BLaER1 (cell line): ENCODE measurements at regions not wholly inside any gene's neighbourhood (a gene's known extent, or its start where the extent isn't known, plus 50 kb on each side); places are given as distances from the start of the nearest gene placed in this dataset.
"Not testable (repeated sequence)": the region's sequence is repeated elsewhere in the genome, so short reads cannot be mapped to it uniquely, and the experiment has no call there.

Experiments used
- H3K27ac ChIP-seq: shearing (Covaris generic); formaldehyde crosslinking; 2 replicates; pipeline ENCODE4 v1.8.1; 2022
- H3K27me3 ChIP-seq: shearing (Covaris generic); formaldehyde crosslinking; 2 replicates; pipeline ENCODE4 v1.8.1; 2022
- H3K36me3 ChIP-seq: shearing (Covaris generic); formaldehyde crosslinking; 2 replicates; pipeline ENCODE4 v1.8.1; 2022
- H3K4me1 ChIP-seq: shearing (Covaris generic); formaldehyde crosslinking; 2 replicates; pipeline ENCODE4 v1.8.1; 2022
- H3K4me2 ChIP-seq: shearing (Covaris generic); formaldehyde crosslinking; 2 replicates; pipeline ENCODE4 v1.8.1; 2022
- H3K4me3 ChIP-seq: shearing (Covaris generic); formaldehyde crosslinking; 2 replicates; pipeline ENCODE4 v1.8.1; 2022
- H3K9ac ChIP-seq: shearing (Covaris generic); formaldehyde crosslinking; 2 replicates; pipeline ENCODE4 v1.8.1; 2022
- H3K9me3 ChIP-seq: shearing (Covaris generic); formaldehyde crosslinking; 2 replicates; pipeline ENCODE4 v1.8.1; 2022
- H4K20me1 ChIP-seq: shearing (Covaris generic); formaldehyde crosslinking; 2 replicates; pipeline ENCODE4 v1.8.1; 2022
- Cebpa-rat ChIP-seq: shearing (Covaris generic); IDR thresholded peaks from 2 replicates; pipeline ENCODE4 v1.8.1; 2022

DNA sequence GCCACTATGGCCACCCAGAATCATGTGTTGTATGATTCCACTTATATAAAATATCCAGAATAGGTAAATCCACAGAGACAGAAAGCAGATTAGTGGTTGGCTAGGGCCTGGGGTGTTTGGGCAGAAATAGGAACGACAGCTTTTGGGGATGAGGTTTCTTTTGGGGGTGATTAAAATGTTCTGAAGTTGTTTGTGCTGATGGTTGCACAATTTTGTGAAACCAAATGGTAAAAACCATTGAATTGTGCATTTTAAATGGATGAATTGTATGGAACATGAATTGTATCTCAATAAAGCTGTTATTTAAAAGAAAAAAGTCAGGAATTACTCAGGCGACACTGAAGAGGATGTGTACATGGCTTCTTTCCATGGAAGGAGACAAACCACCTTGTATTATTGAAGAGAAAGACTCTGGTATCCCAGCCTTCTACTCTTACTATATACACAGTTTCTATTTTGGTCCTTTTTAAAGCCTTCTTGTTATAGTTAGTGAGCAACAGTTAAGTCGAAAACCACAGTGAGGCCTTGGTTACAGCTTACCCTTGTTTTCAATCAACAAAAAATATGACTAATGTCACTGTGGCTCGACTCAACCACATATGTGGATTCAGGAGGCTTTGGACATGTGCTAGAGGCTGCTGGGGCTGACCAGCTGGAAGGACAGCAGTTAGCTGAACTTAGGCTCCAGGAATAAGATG, 57.1 kb upstream of the KMT2E start:
- TF ChIP-seq Cebpa-rat: no peak
- Histone ChIP-seq H3K9ac (peak overlapping the region; percentile 59; the same call in 1 of the 2 replicates), H3K36me3 (peaks cover 32% of the 10 kb centered on the region), H3K4me2 (peak overlapping the region; percentile 77), H3K27ac (peak overlapping the region; percentile 80), H4K20me1 (peaks cover 40% of the 10 kb centered on the region; the same call in 1 of the 2 replicates), H3K4me3 (no peak overlapping the region), H3K4me1 (peaks cover 70% of the 10 kb centered on the region), H3K27me3 (no peaks in the 10 kb centered on the region), H3K9me3 (peaks cover 9% of the 10 kb centered on the region)

GRCh38 chr7:104958371-104958865, 55.6 kb upstream of the KMT2E start:
- Histone ChIP-seq H3K36me3 (peaks cover 33% of the 10 kb centered on the region), H4K20me1 (peaks cover 32% of the 10 kb centered on the region; the same call in 1 of the 2 replicates), H3K27ac (peak overlapping the region; percentile 38), H3K9ac (no peak overlapping the region), H3K4me3 (no peak overlapping the region), H3K4me2 (peak overlapping the region; percentile 77; the same call in 1 of the 2 replicates), H3K9me3 (peaks cover 16% of the 10 kb centered on the region), H3K27me3 (no peaks in the 10 kb centered on the region), H3K4me1 (peaks cover 58% of the 10 kb centered on the region)
- TF ChIP-seq Cebpa-rat: no peak

GRCh38 chr7:104959483-104959882, 54.5 kb upstream of the KMT2E start:
- Histone ChIP-seq H3K4me1 (peaks cover 57% of the 10 kb centered on the region), H3K9me3 (peaks cover 27% of the 10 kb centered on the region), H3K36me3 (peaks cover 37% of the 10 kb centered on the region), H4K20me1 (peaks cover 23% of the 10 kb centered on the region; the same call in 1 of the 2 replicates)
- H3K27me3 ChIP-seq, H3K9ac ChIP-seq, H3K27ac ChIP-seq, H3K4me3 ChIP-seq, H3K4me2 ChIP-seq: not testable (repeated sequence)

DNA sequence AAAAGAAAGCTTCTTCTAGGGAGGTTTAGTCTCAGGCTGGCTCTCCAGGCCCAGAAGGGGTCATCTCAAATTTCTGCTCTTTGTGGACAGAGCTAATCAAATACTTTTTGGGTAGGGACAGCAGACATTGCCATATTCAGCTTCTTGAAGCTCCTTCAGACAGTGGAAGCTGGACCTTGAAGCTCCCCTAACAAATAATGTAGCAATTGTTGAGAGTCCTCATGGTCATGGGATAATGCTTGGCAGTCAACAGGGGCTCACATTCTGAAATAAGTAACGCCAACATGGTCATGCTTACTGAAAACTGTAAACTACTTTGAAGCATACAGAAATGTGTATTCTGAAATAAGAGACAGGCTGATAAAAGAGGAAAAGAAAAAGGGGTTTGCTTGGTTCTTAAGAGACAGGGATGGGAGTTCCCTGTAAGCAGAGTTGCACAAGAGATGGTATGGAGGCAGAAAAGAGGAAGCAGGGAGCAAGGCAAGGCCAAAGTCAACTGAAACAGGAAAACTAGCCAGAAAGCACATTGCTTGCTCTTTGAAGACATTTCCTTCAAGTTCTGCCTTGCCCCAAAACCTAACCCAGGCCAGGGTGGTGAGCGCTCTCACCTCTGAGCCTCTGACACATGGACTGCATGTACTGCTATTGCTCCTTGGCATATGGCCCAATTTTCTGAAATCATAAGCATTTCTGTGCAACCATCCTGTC, 53.1 kb upstream of the KMT2E start:
- H3K9me3 ChIP-seq: peaks cover 34% of the 10 kb centered on the region
- peaks cover 47% of the 10 kb centered on the region for H3K4me1 ChIP-seq
- H3K27ac ChIP-seq: peak overlapping the region; percentile 60
- peak; percentile 80 for TF ChIP-seq Cebpa-rat
- peak overlapping the region; percentile 45 for H3K9ac ChIP-seq
- peaks cover 51% of the 10 kb centered on the region for H3K36me3 ChIP-seq
- no peak overlapping the region for H3K4me3 ChIP-seq
- peak overlapping the region; percentile 40 for H3K4me2 ChIP-seq
- peaks cover 18% of the 10 kb centered on the region; the same call in 1 of the 2 replicates for H4K20me1 ChIP-seq
- no peaks in the 10 kb centered on the region for H3K27me3 ChIP-seq

DNA sequence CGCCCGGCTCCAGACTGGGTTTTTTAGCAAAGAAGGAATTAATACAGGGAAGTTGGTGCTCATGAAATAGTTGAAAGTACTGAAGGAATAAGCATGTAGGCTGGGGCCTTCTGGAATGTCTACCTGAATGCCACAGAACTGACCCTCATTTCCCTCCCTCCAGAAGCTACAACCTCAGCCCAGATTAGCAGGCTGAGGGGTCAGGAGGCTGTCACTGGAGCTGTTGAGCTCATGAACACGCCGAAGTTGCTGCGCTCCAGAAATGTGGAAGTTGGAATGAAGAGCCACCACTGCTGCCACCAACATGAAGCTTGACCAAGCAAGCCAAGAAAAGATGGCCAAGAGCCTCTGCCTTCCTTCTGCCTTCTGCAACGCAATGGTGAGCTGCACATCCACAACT, 52.2 kb upstream of the KMT2E start:
- H3K4me1 ChIP-seq: peaks cover 38% of the 10 kb centered on the region
- no peak overlapping the region for H3K4me3 ChIP-seq
- peak overlapping the region; percentile 60; the same call in 1 of the 2 replicates for H3K27ac ChIP-seq
- H3K36me3 ChIP-seq: peaks cover 60% of the 10 kb centered on the region
- peaks cover 20% of the 10 kb centered on the region; the same call in 1 of the 2 replicates for H4K20me1 ChIP-seq
- H3K27me3 ChIP-seq: no peaks in the 10 kb centered on the region
- H3K9me3 ChIP-seq: peaks cover 34% of the 10 kb centered on the region
- peak overlapping the region; percentile 40 for H3K4me2 ChIP-seq
- H3K9ac ChIP-seq: no peak overlapping the region
- TF ChIP-seq Cebpa-rat: no peak

DNA sequence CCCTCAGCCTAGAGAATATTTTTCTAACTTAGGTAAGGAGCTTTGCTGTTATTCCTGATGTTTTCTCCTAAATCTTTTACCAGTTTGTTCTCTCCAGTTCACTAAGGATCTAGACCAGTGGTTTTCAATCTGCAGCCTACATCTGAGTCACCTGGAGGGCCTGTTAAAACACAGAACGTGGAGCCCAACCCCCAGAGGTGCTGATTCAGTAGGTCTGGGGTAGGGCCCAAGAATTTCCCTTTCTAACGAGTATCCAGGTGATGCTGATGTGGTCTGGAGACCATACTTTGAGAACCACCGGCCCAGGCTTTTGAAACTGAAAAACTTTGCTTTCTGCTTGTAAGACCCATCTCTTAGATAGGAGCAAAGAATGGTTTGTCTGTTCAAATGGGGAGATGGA, 51.2 kb upstream of the KMT2E start:
- H4K20me1 ChIP-seq: peaks cover 21% of the 10 kb centered on the region; the same call in 1 of the 2 replicates
- H3K27me3 ChIP-seq: no peaks in the 10 kb centered on the region
- no peak for TF ChIP-seq Cebpa-rat
- H3K36me3 ChIP-seq: peaks cover 69% of the 10 kb centered on the region
- H3K9ac ChIP-seq: no peak overlapping the region
- peaks cover 34% of the 10 kb centered on the region for H3K9me3 ChIP-seq
- peaks cover 28% of the 10 kb centered on the region for H3K4me1 ChIP-seq
- H3K4me3 ChIP-seq: no peak overlapping the region
- no peak overlapping the region for H3K4me2 ChIP-seq
- H3K27ac ChIP-seq: no peak overlapping the region

- no peak overlapping the region for H3K27ac ChIP-seq
- H3K27me3 ChIP-seq: no peaks in the 10 kb centered on the region
- H3K4me3 ChIP-seq: no peak overlapping the region
- H3K4me1 ChIP-seq: peaks cover 21% of the 10 kb centered on the region
- H3K36me3 ChIP-seq: peaks cover 73% of the 10 kb centered on the region
- peaks cover 34% of the 10 kb centered on the region for H3K9me3 ChIP-seq
- no peak overlapping the region for H3K9ac ChIP-seq
- no peak for TF ChIP-seq Cebpa-rat
- H3K4me2 ChIP-seq: no peak overlapping the region
- H4K20me1 ChIP-seq: peaks cover 28% of the 10 kb centered on the region; the same call in 1 of the 2 replicates
These were observed 50.5 kb upstream of the KMT2E start for GRCh38 chr7:104963378-104963990.

DNA sequence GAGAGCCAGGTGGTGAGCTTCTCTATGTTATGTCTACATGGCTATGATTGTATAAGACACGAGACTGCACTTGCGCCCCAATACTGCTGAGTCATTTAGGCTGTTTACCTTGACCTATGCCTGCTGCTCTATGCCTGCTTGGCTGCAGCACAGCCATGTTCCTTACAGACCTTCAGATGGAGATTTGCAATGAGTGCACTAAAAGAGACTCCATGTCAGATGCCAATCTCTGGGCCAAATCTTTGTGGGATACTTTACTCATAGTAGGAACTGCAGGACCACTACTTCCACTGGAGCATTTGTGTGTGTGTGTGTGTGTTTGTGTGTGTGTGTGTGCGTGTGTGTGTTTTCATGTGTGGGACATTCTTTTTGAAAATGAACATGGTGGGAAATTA, 50.0 kb upstream of the KMT2E start:
- no peaks in the 10 kb centered on the region for H3K27me3 ChIP-seq
- peaks cover 18% of the 10 kb centered on the region for H3K4me1 ChIP-seq
- peaks cover 33% of the 10 kb centered on the region; the same call in 1 of the 2 replicates for H4K20me1 ChIP-seq
- H3K9me3 ChIP-seq: peaks cover 34% of the 10 kb centered on the region
- no peak overlapping the region for H3K4me3 ChIP-seq
- TF ChIP-seq Cebpa-rat: no peak
- no peak overlapping the region for H3K27ac ChIP-seq
- no peak overlapping the region for H3K4me2 ChIP-seq
- H3K9ac ChIP-seq: no peak overlapping the region
- H3K36me3 ChIP-seq: peaks cover 76% of the 10 kb centered on the region
